Activated T-helper 9 cell treated with anti-CD3 and anti-CD28 coated beads, Interleukin-2, amount 50 U/mL, for 16 hours (primary cell): ENCODE measurements at regions not wholly inside any gene's neighbourhood (a gene's known extent, or its start where the extent isn't known, plus 50 kb on each side); places are given as distances from the start of the nearest gene placed in this dataset.
"Not testable (repeated sequence)": the region's sequence is repeated elsewhere in the genome, so short reads cannot be mapped to it uniquely, and the experiment has no call there.

Experiments used
- DNase-seq: peaks from one replicate; pipeline ENCODE4 v3.0.0-alpha.2; 2020; ENCODE audit warnings: low read depth

DNA sequence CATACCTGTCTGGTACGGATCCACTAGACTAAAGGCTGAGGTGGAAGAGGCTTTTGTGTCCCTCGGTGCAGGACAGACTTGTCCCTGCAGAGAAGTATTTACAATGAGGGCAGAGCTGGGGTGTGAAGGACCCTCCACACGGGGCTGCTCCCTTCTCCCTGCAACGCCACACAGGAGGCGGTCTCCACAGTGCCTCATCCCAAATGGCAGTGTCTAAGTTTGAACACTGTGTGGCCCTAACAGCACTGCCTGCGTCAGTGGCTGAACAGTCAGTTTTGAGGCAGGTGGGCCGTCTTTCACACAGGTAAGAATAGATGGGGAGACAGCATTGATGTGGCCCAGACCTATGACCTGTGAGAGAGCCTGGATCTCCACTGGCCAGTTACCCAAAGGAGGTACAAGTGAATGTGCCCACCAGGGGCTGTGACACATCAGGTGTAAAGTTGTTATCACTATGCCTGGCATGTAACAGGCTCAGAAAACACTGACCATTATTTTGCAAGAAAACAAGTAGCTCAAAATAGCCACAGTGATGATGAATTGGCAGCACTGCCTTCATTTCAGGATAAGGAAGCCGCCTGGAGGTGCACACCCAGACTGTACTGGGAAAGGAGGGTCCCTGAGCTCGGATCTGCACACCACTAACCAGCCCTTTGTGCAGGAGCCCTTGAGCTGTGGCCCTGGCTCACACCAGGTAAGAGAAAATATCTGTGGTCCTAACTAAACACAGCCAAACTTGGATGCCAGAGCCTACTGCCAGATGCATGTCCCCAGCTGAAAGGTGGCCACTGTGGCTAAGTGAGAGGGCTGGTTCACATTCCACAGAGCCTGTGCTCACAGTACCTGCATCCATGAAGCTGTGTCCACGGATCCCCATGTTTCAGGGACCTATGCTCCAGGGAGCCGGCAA lies 246.7 kb downstream of the DLL1 start:
- DNase-seq = no peak

DNA sequence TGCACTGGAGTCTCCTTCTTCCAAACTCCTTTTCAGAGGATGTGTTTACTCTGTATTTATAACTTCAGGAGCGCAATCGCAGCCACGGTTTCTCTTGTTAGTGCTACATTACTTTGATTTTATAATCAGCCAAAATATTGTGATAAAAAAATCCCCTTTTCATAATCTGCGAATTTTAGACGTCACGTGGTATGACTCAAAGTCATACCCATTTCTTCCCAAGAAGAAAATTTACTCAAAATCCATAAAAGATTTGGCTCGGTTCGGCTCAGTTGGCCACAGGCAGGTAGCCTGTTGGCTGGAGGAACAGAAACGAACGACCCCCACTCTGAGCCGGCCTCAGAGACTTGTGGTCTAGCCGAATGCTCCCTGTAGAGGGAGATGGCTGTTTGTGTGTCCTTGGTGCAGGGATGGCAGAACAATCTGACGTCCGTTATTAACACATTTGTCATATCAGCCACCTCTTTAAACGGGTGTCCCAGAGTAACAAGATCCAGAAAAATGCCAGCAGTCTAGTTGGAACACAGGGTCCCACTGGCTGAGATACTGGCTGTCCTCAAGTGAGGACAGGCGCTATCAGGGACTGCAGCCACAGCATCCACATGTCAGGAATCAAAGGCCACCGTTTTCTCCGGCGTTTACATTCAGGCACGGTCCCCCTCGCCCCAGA lies 247.6 kb downstream of the DLL1 start:
- DNase-seq = no peak

DNA sequence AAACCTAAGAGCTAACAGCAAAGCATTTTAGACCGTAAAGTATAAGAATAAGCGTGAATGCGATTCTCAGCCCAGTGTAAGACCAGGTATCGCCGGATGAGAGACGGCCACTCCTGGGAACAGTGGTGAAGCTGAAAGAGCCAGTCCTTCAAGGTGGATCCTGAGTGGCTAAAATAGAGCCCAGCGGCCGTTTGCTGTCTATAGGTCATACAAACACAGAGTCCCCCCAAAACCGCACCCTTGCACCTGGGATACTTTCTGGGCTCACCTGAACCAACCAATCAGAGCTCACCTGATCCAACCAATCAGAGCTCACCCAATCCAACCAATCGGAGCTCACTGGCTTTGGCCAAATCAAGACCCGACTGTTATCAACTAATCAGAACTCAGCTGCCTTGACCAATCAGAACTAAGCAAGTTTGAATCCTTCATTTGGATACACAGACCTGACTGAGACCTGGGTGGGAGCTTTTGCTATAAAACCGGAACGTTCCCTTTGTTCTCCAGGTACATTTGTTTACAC lies 248.2 kb downstream of the DLL1 start:
- DNase-seq = no peak

DNA sequence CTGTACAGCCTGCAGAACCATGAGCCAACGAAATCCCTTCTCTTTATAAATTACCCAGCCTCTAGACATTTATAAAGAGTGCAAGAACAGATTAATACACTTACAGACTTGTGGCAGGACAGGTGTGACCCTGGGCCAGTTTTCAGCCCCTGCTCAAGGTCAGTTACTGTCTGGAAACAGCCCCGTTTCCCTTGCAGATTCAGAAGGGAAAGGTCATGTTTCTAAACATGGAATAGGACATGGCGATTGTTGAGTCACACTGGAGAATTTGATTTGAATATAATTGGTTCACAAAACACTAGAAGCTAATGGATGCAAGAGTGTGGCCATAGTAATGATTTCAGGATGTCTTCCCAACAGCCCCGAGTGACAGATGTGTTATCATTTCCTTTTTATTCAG lies 248.8 kb downstream of the DLL1 start:
- DNase-seq = no peak

DNA sequence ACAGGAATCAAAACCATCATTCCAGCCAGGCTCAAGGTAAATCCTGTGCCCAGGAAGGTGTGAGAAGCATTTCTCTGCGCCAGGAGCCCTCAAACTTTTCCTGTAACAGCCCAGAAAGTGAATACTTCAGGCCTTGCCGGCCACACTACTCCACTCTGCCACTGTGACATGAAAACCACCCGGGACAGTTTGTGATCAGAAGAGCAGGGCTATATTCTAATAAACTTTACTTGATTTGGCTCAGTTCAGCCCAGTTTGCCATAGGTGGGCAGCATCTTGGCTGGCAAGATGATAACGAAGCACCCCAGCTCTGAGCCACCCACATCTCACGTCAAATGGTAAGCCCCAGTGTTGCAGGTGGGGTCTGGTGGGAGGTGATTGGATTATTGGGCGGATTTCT lies 249.4 kb downstream of the DLL1 start:
- no peak for DNase-seq

DNA sequence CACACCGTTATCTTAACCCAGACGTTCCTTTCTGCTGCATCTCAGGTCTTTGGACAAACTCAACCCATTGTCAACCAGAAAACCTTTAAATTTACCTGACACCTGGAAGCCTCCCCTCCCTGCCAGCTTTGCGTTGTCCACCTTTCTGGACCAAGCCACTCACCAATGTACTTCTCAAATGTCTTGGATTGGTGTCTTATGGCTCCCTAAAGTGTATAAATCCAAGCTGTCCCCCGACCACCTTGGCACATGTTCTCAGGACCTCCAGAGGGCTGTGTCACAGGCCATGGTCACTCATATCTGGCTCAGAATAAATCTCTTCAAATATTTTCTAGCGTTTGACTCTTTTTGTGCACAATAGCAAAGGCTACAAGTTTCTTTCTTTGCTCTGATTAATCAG lies 250.0 kb downstream of the DLL1 start:
- DNase-seq = no peak

DNA sequence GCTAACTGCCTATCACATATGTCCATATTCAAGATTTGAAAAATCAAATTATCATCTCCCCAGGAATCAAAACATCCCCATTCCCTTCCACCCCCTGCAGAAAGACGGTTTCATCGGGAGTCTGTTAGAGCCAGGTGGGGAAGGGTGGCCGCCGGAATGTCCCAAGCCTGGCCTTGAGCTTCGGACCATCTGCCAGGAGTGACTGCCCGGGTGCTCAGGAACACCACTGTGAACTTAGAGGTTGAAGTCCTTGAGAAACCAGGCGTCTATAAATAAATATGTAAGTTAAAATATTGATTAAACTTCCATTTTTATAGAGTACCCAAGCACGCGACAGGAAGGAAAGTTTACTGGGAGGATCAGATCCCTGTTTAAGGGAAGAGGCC lies 250.8 kb downstream of the DLL1 start:
- no peak for DNase-seq

DNA sequence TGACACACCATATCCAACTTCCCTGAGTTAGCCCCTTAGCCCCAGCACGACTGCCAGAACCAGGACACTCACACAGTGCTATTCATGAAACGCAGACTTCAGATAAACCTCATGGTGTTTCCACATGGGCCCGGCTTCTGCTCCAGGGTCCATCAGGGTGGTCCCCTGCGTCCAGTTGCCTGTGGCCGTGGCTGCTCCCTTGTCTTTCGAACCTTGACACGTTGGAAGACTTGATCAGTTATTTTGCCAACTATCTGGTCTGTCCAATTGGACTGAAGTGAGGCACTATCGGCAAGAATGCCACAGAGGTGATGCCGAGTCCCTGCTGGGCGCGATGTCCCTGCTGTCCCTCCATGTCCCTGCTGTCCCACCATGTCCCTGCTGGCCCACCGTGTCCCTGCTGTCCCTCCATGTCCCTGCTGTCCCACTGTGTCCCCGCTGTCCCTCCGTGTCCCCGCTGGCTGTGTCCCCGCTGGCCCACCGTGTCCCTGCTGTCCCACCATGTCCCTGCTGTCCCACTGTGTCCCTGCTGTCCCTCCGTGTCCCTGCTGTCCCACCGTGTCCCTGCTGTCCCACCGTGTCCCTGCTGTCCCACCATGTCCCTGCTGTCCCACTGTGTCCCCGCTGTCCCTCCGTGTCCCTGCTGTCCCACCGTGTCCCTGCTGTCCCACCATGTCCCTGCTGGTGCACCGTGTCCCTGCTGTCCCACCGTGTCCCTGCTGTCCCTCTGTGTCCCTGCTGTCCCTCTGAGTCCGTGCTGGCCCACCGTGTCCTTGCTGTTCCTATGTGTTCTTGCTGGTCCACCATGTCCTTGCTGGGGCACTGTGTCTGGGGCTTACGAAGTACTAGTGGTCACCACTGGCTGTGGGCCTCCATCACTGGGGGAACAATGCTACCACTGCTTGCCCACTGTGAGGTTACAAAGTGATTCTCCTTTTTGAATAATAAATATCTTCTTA lies 251.4 kb downstream of the DLL1 start:
- no peak for DNase-seq

DNA sequence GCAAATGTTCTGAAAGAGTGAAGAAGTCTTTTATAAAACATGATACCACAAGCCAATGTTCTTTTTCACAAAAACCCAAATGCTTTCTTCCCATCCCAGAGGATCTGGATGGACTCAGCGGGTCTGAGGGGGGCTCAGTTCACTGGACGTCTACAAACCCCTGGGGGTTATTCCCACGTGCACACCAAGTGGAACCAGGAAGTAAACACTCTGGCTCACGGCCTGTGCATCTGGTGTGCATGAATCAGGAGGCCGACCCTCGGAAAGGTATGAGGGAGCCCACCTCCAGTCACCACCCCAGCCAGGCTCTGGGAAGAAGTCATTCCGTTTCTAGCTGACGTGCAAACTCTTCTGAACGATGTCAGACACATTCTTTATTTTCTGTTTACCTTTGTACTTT lies 252.2 kb downstream of the DLL1 start:
- no peak for DNase-seq

DNA sequence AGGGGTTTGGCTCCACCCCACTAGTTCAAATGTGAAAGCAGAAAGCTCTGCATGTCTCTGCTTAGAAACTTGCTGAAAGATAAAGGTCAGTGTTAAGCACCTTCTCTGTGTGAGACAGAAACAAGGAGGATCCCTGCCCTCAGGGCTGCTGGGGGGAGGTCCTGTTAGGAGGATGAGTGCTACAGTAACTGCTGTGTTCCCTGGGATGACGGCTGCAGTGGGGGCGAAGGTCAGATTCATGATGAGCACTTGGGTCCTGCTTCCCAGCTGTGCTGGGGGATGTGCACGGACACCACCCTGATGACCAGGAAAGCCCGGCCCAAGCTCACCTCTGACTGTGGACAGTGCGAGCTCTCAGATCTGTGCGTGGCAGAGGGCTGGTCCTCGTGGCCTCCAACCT lies 252.6 kb downstream of the DLL1 start:
- DNase-seq = no peak

DNA sequence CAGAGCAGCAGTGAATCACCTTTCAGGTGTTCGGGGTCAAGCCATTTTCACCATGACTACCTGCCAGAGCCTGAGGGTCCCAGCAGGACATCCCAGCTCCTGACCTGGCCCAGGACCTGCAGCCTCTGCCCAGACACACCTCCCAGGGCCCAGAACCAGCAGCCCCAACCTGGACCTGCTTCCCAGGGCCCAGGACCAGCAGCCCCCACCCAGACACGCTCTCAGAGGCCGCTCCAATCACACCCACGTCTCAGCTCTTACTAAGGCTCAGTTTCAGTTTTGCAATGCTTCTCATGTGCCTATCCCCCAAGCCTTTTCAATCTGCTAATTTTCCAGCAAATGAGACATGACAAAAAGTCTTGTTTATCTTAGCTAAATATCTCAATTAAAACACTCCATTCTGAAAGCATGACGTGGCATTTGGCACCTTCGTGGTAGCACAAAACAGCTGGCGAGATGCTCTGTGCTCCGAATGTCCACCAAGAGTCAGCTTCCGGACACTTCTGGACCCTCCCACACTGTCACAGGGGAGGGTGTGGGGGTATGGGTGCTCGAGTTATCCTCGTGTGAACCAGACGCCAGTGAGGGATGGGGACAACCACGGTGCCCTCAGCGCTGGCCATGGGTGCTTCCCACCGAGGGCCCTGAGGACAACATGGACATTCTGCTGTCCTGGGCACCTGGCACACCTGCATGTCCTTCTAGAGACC lies 253.2 kb downstream of the DLL1 start:
- no peak for DNase-seq

DNA sequence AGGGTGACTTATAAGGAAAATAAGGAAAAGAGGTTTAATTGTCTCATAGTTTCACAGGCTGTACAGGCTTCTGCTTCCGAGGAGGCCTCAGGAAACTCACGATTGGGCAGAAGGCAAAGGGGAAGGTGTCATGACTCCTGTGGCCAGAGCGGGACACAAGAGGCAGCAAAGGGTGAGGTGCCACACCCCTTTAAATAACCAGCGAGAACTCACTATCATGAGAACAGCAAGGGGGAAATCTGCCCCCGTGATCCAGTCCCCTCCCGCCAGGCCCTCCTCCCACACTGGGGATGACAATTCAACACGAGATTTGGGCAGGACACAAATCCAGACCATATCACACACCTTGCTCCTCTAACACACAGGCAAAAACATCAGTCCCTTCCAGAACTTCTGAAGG lies 254.0 kb downstream of the DLL1 start:
- no peak for DNase-seq

DNA sequence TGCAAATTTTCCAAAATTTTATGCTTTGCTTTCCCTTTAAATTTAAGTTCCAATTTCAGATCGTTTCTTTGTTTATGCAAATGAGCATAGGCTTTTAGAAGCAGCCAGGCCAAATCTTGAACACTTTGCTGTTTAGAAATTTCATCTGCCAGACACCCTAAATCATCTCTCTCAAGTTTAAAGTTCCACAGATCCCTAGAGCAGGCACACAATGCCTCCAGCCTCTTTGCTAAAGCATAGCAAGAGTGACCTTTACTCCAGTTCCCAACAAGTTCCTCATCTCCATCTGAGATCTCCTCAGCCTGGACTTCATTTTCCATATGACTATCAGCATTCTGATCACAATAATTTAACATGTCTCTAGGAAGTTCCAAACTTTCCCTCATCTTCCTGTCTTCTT lies 254.5 kb downstream of the DLL1 start:
- not testable (repeated sequence) for DNase-seq

DNA sequence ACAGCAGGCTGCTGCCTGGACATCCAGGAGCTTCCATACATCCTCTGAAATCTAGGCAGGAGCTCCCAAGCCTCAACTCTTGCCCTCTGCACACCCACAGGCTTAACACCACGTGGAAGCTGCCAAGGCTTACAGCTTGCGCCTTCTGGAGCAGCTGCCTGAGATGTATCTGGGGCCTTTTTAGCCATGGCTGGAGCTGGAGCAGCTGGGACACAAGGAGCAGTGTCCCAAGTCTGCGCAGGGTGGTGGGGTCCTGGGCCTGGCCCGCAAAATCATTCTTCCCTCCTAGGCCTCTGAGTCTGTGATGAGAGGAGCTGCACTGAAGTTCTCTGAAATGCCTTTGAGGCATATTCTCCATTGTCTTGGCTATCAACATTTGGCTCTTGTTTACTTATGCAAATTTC lies 255.0 kb downstream of the DLL1 start:
- DNase-seq = no peak

DNA sequence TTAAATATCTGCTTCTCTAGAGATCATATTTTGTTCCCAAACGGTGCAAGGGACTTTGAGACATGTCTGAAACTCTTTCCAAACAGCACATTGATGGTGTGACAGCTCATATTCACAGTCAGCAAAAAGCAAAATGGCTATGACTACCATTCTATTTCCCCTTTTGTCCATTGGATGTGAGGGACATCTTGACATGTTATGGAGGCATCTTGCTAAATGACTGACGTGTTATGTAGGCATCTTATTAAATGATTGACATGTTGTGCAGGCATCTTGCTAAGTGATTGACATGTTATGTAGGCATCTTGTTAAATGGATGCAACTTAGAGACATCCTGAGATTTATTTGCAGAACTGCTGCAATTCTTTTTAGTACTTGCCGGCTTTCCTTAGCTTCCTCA lies 255.8 kb downstream of the DLL1 start:
- DNase-seq = no peak

DNA sequence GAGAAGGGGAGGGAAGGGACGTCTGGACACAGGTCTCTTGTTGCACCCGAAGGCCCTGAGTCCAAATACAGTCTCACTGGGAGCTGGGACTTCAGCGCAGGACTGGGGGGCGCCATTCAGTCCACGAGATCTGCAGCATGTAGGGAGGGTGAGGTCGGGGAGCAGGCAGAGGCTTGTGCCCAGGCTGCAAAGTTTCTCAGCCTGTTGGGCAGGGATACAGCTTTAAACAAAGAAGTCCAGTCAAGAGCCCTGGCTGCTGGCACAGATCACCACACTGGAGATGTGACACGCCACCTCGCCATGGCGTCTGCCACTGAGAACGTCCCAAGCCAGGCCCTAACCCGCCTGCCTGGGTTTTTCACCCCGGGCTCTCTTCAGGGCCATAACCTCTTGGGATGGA lies 256.6 kb downstream of the DLL1 start:
- DNase-seq = no peak

DNA sequence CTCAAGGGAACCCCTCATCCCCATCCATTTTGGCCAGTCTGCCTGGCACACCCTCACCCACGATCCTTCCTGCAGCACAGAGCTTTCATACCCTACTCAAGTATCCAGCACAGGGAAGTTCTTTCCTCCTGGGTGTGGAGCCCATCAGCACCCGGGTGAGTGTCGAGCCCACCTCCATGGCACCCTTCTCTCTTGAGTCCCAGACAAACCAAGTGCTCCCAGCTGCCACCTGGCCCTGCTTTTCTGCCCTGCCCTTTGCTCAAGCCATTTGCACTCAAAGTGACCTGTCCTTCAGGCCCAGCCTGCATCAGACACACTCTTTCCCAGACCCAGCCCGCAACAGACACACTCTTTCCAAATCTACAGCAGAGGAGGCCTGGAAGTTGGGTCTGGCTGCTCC lies 257.2 kb downstream of the DLL1 start:
- no peak for DNase-seq

DNA sequence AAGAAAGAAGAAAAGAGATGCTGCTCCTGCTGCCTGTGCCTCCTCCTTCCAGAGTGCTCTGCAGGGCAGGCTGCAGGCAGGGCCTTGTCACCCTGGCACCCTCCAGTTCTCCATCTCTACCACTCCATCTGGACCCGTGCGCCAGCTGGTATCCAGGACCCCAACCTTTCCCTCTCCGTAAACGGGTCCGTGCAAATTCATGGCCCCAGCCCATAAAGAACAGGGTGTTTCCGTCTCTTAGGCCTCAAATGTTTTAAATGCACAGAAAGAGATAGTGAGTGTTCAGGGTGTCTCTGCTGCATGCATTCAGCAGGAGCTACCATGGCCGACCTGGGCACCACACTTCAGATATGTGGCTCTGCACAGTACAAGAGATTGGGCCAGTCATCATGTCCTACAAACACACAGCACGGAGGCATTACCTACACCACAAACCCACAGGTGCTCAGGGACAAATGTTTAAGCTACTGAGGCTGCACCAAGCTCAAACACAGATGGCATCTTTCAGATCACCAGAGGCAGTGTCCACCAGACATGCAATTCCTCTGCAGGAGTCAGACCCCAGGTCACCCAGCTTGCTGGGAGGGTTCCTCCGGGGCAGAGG lies 258.1 kb downstream of the DLL1 start:
- no peak for DNase-seq

DNA sequence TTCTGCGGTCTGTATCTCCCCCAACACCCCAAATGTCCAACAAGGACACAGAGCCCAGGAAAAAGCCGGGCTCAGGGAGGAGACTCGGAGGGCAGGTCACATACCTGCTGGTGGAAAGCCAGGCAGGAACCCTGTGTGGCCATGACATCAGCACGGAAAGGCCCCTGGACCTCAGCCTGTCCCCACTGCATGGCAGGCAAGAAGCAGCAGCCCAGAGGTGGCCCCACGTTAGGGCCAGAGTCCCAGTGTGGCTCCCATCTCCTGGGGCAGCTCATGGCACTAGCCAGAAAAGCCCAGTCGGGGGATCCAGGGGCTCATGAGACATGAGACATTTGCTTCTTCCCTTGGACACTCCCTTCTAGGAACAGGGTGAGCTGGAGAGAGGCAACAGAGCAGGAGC lies 258.7 kb downstream of the DLL1 start:
- no peak for DNase-seq

DNA sequence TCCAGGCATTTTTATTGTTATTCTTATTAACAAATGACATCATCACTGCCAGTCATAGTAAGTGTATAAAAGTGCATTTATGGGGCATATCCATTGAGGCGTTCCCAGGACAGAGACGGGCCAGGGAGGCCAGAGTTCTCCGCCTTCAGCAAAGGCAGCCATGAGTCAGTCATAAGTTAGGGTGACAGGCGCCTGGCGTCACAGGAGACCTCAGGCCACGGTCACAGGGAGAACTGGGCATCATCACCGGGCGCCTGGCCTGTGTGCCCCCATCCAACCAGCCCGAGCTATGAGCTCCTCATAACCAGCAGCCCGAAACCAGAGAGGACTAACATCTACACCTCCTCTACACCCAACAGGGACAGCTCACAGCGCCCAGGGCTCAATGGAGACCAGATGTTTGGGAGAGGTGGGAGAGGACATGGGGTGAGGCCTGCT lies 259.2 kb downstream of the DLL1 start:
- no peak for DNase-seq

DNA sequence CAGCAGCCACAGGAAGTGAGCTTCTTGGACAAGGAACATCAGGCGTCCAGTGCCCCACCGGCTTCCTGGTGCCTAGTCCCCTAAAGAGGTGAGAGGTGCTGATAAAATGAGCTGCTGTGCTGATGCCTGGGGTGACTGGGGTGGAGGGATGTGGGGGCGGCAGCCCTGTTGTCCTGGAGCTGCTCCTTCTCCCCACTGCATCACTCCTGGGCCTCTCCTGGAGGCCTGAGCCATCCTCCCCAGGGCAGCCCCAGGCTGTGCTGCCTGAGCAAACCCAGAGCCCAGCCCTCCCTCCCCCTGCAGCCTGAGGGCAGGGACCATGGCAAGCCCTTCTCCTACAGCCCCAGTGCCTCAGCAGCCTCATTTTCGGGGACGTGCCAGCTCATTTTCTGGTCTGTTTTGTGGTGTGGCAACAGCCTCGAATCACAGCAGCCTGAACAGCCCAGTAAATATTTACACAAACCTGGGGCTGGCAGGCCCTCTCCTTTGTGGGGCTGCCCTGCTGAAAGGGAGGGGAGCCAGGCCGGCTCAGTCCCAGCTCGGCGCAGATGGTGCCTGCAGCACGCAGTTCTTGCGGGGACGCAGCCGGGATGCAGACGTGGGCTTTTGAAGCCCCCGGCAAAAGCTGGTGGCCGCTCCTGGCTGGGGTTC lies 259.9 kb downstream of the DLL1 start:
- no peak for DNase-seq
